ENCODE measurements at regions not wholly inside any gene's neighbourhood (a gene's known extent, or its start where the extent isn't known, plus 50 kb on each side); places are given as distances from the start of the nearest gene placed in this dataset.

GRCh38 chr2:196544906-196545433 lies 94.5 kb upstream of the CCDC150 start:
- TF ChIP-seq CTCF (IDR thresholded peaks at IDR 0.05) (no peak), POLR2A (IDR thresholded peaks at IDR 0.05) (no peak)

All from lower leg skin (tissue), 3 donors.